GM19438 (cell line): ENCODE measurements at regions not wholly inside any gene's neighbourhood (a gene's known extent, or its start where the extent isn't known, plus 50 kb on each side); places are given as distances from the start of the nearest gene placed in this dataset.
"Not testable (repeated sequence)": the region's sequence is repeated elsewhere in the genome, so short reads cannot be mapped to it uniquely, and the experiment has no call there.

Source experiments
- ATAC-seq: cut with Tn5 transposase; IDR thresholded peaks from one replicate; pipeline ENCODE4 v1.9.1; 2021; ENCODE audit warnings: low read depth; ENCODE audit not compliant: unreplicated experiment

- ATAC-seq = no peak
These were observed 470.0 kb downstream of the GASK1B start for GRCh38 chr4:157702831-157703230.

GRCh38 chr4:157701695-157701994 is 471.2 kb downstream of the GASK1B start:
- no peak for ATAC-seq

- no peak for ATAC-seq
These were observed 471.7 kb downstream of the GASK1B start for GRCh38 chr4:157700898-157701694.

GRCh38 chr4:157689476-157689875 is 468.9 kb downstream of the GRIA2 start:
- no peak for ATAC-seq

GRCh38 chr4:157687971-157688370 is 467.4 kb downstream of the GRIA2 start:
- no peak for ATAC-seq

GRCh38 chr4:157679326-157679725 is 458.8 kb downstream of the GRIA2 start:
- not testable (repeated sequence) for ATAC-seq

GRCh38 chr4:157678478-157678877 is 457.9 kb downstream of the GRIA2 start:
- no peak for ATAC-seq

GRCh38 chr4:157674699-157675098 is 454.2 kb downstream of the GRIA2 start:
- ATAC-seq = no peak

- ATAC-seq = no peak
These were observed 447.3 kb downstream of the GRIA2 start for GRCh38 chr4:157667836-157668235.

- ATAC-seq = no peak
These were observed 444.2 kb downstream of the GRIA2 start for GRCh38 chr4:157664726-157665125.

GRCh38 chr4:157655096-157655809 is 434.7 kb downstream of the GRIA2 start:
- no peak for ATAC-seq

GRCh38 chr4:157643257-157643656 is 422.7 kb downstream of the GRIA2 start:
- ATAC-seq = no peak

GRCh38 chr4:157634057-157634456 is 413.5 kb downstream of the GRIA2 start:
- no peak for ATAC-seq

- ATAC-seq = no peak
These were observed 396.4 kb downstream of the GRIA2 start for GRCh38 chr4:157616741-157617472.

- no peak for ATAC-seq
These were observed 387.5 kb downstream of the GRIA2 start for GRCh38 chr4:157607996-157608395.

GRCh38 chr4:157600583-157600982 is 380.1 kb downstream of the GRIA2 start:
- ATAC-seq = no peak

- ATAC-seq = no peak
These were observed 370.7 kb downstream of the GRIA2 start for GRCh38 chr4:157591245-157591644.

GRCh38 chr4:157590679-157591078 is 370.2 kb downstream of the GRIA2 start:
- ATAC-seq = no peak

GRCh38 chr4:157587681-157588423 is 367.3 kb downstream of the GRIA2 start:
- ATAC-seq = no peak

- ATAC-seq = no peak
These were observed 361.6 kb downstream of the GRIA2 start for GRCh38 chr4:157582141-157582540.
